GM19351 (cell line): ENCODE measurements at regions not wholly inside any gene's neighbourhood (a gene's known extent, or its start where the extent isn't known, plus 50 kb on each side); places are given as distances from the start of the nearest gene placed in this dataset.

Experiments used
- ATAC-seq: cut with Tn5 transposase; IDR thresholded peaks from one replicate; pipeline ENCODE4 v1.9.1; 2021; ENCODE audit warnings: mild to moderate bottlenecking, moderate library complexity; ENCODE audit not compliant: unreplicated experiment

GRCh38 chr14:51507511-51507905, 144.2 kb upstream of the FRMD6 start:
- ATAC-seq = no peak

DNA sequence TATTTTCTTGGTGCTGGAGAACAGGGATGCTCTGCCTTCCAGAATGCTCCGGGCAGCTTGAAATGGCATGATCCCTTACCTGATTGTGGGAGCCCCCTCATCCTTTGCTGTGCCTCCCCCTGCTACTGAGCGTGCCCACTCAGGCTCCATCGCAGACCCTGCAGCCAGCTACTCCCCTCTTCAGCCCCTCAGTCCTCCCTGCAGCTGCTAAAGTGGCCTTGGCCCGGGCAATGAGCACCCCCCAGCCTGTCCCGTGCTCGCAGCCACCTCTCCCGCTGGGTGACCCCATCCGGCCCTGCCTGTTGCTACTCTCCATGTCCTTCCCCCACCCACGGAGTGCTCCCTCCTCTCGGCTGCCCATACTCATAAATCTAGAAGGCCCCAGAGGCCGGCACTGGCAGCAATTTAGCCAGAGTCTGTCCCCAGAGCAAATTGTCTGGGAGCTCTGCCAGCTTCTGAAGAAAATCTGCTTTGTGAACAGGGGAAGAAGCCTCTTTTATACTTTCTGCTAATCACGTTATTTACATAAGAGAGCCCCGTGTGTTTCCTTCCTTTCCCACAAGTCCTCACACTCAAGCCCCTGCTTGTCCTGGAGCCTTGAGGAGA, 143.7 kb upstream of the FRMD6 start:
- ATAC-seq = no peak

DNA sequence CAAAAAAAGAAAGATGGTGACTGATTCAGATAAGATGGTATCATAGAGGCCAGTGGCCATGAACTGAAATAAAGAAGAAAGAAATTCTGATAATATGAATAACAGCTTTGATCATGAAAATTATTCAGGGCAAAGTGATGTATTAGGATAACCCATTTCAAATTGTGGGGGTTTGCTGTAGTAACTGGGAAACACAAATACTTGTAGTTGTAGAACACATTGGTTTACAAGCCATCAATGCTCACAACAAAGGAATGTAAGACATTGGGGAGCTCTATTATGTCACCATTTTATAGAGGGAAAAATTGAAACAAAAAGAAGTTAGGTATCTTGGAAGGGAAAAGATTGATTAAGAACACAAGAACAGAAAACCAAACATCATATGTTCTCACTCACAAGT, 140.4 kb upstream of the FRMD6 start:
- no peak for ATAC-seq

- no peak for ATAC-seq
Measured at GRCh38 chr14:51512316-51512715, 139.4 kb upstream of the FRMD6 start.

GRCh38 chr14:51513281-51513680, 138.4 kb upstream of the FRMD6 start:
- no peak for ATAC-seq

GRCh38 chr14:51513933-51514332, 137.8 kb upstream of the FRMD6 start:
- ATAC-seq = no peak

DNA sequence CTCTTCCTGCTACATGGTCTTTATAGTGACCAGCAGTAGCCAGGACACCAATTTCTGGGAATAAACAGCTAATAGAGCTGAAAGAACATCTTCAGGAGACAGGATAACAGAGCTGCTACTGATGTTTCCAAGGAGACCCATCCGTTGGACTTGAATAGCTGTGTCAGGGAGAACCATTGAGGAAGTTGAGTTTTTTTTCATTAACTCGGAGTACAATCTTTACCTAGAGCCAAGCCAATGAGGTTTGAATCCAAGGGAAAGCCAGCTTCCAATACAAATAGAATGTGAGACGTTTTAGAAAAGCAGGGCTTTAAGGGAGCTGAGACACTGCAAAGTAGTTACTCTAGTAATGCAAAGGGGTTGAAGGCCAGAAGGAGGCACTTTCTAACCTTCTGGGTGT, 136.1 kb upstream of the FRMD6 start:
- ATAC-seq = no peak

DNA sequence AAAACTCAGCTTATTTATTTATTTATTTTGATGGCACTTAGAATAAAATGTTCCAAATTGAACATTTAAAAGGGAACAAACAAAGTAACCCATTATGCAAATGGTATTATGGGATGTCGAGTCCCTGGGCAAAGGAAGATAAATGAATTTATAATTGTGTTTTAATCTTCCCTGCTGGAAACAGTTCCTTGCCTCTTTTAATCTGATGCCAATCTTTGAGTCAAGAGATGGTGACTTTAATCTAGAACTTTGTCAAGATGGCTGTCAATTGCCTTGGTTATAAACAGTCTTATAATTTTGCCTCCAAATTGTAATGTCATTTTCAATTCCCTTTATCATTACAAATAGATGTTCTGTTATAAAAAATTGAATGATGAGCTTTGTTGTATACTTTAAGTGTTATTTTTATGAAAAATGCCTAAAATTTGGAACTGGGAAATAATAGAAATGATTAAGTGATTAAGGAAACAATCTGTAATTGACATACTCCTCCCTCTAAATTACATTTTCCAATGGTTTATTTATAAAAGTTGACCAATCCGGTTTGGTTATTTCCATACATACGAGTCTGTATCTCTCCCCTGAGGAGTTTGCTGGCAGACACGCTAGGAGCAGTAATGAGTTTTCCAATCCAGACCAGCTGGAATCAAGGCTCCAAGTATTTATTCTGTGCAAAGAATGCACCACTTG, 134.9 kb upstream of the FRMD6 start:
- ATAC-seq = no peak

DNA sequence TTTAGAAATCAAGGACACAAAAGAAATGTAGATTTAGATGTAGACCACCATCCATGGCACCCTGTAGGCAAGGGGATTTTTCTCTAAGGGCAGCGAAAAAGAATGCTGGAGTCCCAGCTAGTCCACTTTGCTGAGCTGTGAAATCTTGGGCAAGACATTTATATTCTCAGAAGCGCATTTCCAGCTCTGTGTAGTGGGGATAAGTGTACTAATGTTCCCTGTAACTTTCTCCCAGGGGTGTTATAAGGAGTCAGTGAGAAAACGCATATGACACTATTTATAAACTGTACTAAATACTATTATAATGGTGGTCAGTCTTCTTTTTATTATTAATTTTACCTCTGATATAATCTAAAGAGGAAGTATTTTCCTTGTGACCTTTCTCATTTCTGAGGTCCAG, 133.4 kb upstream of the FRMD6 start:
- ATAC-seq = no peak

- ATAC-seq = no peak
Measured at GRCh38 chr14:51518711-51519110, 133.0 kb upstream of the FRMD6 start.

DNA sequence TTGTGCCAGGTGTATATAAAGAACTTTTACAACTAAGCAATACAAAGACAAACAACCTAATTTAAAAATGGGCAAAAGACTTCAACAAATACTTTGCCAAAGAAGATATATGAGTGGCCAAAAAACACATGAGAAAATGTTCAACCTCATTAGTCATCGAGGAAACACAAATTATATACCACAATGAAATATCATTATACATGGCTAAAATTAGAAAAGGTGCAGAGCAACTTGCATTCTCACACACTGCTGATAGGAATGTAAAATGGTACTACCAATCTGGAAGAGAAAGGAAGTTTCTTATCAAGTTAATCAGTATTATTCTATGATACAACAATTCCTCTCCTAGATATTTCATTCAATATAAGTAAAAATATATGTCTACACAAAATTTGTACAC, 131.6 kb upstream of the FRMD6 start:
- ATAC-seq = no peak

DNA sequence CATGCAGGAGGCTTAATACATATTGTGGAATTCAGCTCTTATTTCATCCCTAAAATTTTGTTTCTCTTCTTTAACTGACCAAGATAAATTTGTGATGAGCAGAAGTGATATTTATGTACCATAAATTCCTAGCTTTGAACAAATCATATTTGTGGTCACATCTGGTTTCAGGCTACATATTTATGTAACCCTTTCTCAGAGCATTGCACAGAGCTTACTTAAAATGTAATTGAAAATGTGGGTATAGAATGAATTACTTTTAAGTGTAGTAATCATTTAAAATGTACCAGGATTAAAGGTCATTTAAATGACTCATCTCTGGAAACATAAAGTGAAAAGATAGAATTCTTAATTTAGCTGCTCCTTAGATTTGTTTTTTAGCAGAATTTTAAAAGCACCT, 129.9 kb upstream of the FRMD6 start:
- no peak for ATAC-seq

DNA sequence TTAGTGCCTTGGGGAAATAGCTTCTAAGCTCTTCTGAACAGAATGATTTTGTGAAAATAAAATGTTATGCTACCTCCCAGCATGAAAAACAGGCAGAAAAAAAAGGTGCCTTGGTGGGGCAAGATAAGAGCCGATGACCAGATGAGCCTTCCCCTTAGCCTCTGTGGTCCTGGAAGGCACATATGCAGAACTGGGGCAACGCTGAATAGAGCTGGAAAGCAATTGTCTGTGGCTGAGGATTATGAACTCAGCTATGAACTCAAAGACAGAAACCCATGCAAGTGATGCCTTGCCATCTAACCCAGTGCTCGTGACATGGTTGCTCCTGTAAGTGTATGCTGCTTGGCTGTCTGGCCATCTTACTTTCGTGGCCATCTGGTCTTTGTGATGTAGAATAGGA, 128.5 kb upstream of the FRMD6 start:
- no peak for ATAC-seq

DNA sequence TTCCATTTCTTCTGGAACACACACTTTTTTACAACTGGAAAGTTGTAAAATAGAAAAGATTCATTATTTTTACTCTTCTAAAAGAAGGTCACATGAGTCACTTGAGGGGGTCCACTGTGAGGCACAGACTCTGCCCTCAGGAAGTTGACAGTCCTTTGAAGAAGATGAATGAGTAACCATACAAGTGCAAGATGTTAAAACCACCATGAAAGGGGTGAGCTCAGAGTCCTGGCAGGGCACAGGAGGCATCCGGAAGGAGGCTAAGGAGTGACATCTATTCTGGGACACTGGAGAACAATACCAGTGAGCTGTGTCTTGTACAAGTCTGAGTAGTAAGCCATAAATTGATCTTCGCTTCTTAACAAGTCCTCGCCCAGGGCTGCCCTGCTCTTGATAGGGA, 126.0 kb upstream of the FRMD6 start:
- no peak for ATAC-seq

GRCh38 chr14:51527073-51527472, 124.6 kb upstream of the FRMD6 start:
- no peak for ATAC-seq

- ATAC-seq = no peak
Measured at GRCh38 chr14:51529736-51530135, 122.0 kb upstream of the FRMD6 start.

DNA sequence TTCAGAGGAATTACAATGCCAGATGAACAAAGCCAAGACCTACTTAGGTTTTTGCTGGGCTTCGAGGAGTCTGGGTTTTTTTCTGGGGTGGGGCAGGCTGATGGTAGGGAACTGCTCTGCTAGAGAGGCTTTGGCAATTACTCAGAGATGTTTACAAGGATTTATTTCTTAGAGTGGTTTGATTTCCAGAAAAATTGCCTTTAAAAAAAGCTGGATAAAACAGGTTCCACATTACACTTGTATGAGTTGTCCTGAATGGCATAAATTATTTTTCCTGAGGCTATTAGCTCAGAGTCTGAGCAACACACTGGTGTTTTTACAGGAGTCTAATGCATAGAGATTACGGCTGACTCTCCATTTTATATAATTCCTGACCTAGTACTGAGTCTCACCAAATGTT, 118.5 kb upstream of the FRMD6 start:
- no peak for ATAC-seq

DNA sequence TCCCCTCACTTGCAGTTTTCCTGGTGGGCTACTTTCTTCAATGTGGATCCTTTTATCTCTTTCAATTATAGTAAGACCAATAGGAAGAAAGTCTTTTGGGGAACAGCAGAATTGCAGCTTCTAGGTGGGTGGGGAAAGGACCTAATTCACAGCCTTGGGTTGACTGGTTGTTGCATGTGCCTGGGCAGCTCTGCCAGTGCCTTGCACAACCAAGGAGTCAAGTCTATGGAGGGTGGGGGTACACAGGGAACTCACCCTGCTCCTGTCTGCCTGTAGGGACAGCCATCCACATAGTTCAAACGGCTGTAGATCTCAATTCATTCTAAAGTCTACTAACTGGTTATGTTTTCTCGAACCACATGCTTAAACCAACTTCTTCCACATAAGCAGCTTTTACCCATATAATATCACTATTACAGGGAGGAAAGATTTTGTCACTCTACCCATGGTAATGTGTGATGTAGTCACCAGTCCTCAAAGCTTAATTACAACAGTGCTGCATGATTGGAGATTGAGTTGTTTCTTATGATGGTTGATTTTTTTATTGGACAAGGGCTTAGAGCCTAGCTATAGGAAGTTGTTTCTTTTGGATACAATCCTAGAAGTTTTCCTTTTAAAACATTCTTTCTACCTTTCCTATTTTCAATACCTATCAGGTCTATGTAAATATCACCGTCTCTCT, 117.7 kb upstream of the FRMD6 start:
- no peak for ATAC-seq

DNA sequence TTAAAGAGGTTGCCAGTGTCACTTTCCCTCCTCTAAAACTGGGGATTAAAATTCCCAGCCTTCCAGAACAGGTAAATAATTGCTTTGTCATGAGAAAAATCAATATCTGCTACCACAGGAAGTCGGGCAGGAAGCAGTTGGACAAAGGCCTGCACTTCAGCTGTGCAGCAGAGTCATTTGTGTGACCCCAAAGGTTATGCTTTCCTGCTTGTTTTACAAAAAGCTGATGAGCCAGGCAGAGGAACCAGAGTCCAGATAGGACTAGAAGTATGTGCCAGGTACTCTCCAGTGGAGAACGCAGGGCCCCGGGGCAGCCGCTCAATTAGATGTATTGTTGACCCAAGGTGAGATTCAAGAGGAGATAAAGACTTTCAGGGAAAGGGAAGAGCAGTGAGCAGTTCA, 117.1 kb upstream of the FRMD6 start:
- no peak for ATAC-seq

DNA sequence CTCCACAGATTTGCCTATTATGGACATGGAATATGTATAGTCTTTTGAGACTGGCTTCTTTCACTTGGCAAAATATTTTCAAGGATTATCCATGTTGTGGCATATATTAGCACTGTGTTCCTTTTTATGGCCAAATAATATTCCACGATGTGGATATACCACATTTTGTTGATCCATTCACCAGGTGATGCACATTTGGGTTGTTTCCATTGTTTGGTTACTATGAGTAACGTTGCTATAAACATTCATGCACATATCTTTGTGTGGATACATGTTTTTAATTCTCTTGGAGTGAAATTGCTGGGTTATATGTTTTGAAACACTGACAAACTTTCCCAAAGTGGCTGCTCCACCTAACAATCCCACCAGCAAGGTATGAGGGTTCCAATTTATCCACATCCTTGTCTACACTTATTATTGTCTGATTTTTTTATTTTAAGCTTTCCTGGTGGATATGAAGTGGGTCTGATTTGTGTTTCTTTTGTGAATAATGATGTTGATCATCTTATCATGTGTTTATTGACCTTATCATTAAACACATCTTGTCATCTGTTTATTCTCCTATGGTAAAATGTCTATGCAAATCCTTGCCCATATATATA, 116.2 kb upstream of the FRMD6 start:
- ATAC-seq = no peak

DNA sequence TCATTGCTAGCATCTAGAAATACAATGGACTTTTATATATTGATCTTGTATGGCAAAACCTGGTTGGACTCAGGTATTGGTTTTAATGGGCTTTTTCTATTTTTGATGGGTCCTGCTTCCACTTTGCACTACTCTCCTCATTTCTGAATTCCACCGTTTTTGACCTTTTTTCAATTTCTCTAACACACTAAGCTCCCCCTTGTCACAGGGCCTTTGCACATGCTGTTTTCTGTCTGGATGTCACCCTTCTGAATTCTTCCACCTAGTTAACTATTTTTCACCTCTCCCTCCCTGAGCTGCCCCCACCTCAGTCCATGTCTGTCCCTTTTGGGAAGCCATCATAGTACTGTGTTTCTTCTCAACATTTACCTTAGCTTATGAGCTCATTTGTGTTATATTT, 112.7 kb upstream of the FRMD6 start:
- no peak for ATAC-seq

GRCh38 chr14:51539571-51540037, 112.1 kb upstream of the FRMD6 start:
- no peak for ATAC-seq
